IMR-90 (cell line): ENCODE measurements at regions not wholly inside any gene's neighbourhood (a gene's known extent, or its start where the extent isn't known, plus 50 kb on each side); places are given as distances from the start of the nearest gene placed in this dataset.

Experiments used
- ATAC-seq: fragments of 200-7000 bp; cut with Tn5 transposase; 2 replicates; pipeline ENCODE4 v1.9.1; 2020; ENCODE audit warnings: low read depth, mild to moderate bottlenecking, moderate library complexity
- BruUV-seq: library from RNA; stranded (reverse); fragments of 400-500 nt; replicated peaks from 2 replicates; lab custom pipeline; 2021; lab: Mats Ljungman, UMichigan
- CTCF ChIA-PET: fragments of 300-600 bp; formaldehyde crosslinking; extraction: SDS; loops from one replicate; lab custom pipeline; 2021; ENCODE audit warnings: antibody characterized with exemption; lab: Yijun Ruan, JAX
- POLR2A ChIA-PET: fragments of 300-600 bp; sonication (Branson Sonifier 250); formaldehyde crosslinking; loops from one replicate; lab custom pipeline; 2022; ENCODE audit warnings: antibody characterized with exemption; ENCODE audit not compliant: unreplicated experiment; lab: Charles Lee
- DNase-seq: peaks from one replicate; pipeline ENCODE4 v3.0.0; 2013
- H2AFZ ChIP-seq: replicated peaks from 2 replicates; pipeline ENCODE3; 2013; ENCODE audit warnings: low read length, mild to moderate bottlenecking; ENCODE audit not compliant: poor library complexity
- H2AK5ac ChIP-seq: 2 replicates; pipeline ENCODE4 v1.6.1; 2013; ENCODE audit warnings: low read depth, low read length, inconsistent platforms
- H2AK9ac ChIP-seq: replicated peaks from 2 replicates; pipeline ENCODE3; 2013; ENCODE audit warnings: mild to moderate bottlenecking, low read depth, low read length, moderate library complexity; ENCODE audit not compliant: poor library complexity
- H2BK120ac ChIP-seq: 2 replicates; pipeline ENCODE4 v1.6.1; 2013; ENCODE audit warnings: low read depth, low read length, inconsistent platforms
- H2BK15ac ChIP-seq: 3 replicates; pipeline ENCODE4 v1.6.1; 2013; ENCODE audit warnings: low read depth, low read length, inconsistent platforms
- H2BK20ac ChIP-seq: 2 replicates; pipeline ENCODE4 v1.6.1; 2013; ENCODE audit warnings: low read depth, mild to moderate bottlenecking, inconsistent platforms, low read length, moderate library complexity
- H2BK5ac ChIP-seq: 2 replicates; pipeline ENCODE4 v1.6.1; 2013; ENCODE audit warnings: mild to moderate bottlenecking, low read depth, low read length, inconsistent platforms; ENCODE audit not compliant: poor library complexity, severe bottlenecking
- H3K14ac ChIP-seq: replicated peaks from 2 replicates; pipeline ENCODE4 v1.6.1; 2013; ENCODE audit warnings: low read depth, low read length, inconsistent platforms
- H3K18ac ChIP-seq: 2 replicates; pipeline ENCODE4 v1.6.1; 2013; ENCODE audit warnings: low read depth, low read length, control low read depth
- H3K23ac ChIP-seq: 2 replicates; pipeline ENCODE4 v1.6.1; 2013; ENCODE audit warnings: low read depth, low read length, inconsistent platforms
- H3K27ac ChIP-seq: 2 replicates; pipeline ENCODE4 v1.5.1; 2013; ENCODE audit warnings: mild to moderate bottlenecking, control low read depth, low read length; ENCODE audit not compliant: insufficient read depth
- H3K27me3 ChIP-seq: 2 replicates; pipeline ENCODE4 v1.6.1; 2013; ENCODE audit warnings: low read length; ENCODE audit not compliant: control insufficient read depth, insufficient read depth
- H3K36me3 ChIP-seq: 2 replicates; pipeline ENCODE4 v1.6.1; 2013; ENCODE audit warnings: low read length, mixed read lengths; ENCODE audit not compliant: control insufficient read depth, insufficient read depth
- H3K4ac ChIP-seq: 2 replicates; pipeline ENCODE4 v1.6.1; 2013; ENCODE audit warnings: low read depth, low read length, inconsistent platforms
- H3K4me1 ChIP-seq: 2 replicates; pipeline ENCODE4 v1.6.1; 2013; ENCODE audit warnings: low read length, mixed read lengths; ENCODE audit not compliant: control insufficient read depth, insufficient read depth
- H3K4me2 ChIP-seq: 2 replicates; pipeline ENCODE4 v1.6.1; 2013; ENCODE audit warnings: low read depth, mild to moderate bottlenecking, control low read depth, low read length, moderate library complexity
- H3K4me3 ChIP-seq: 2 replicates; pipeline ENCODE4 v1.5.1; 2013; ENCODE audit warnings: low read depth, mild to moderate bottlenecking, control low read depth, low read length, moderate library complexity; ENCODE audit not compliant: insufficient read depth
- H3K56ac ChIP-seq: 2 replicates; pipeline ENCODE4 v1.6.1; 2013; ENCODE audit warnings: low read length, inconsistent platforms; ENCODE audit not compliant: insufficient read depth; ENCODE audit errors: extremely low read depth
- H3K79me1 ChIP-seq, 2 experiments: 2 replicates each; pipeline ENCODE4 v1.6.1; 2013; ENCODE audit warnings: low read length in 2 of 2, inconsistent platforms in 1 of 2, low read depth in 1 of 2
- H3K9ac ChIP-seq: 2 replicates; pipeline ENCODE4 v1.6.1; 2013; ENCODE audit warnings: low read depth, low read length, control low read depth
- H3K9me1 ChIP-seq: 2 replicates; pipeline ENCODE4 v1.6.1; 2013; ENCODE audit warnings: low read length, inconsistent platforms; ENCODE audit not compliant: insufficient read depth
- H3K9me3 ChIP-seq: 2 replicates; pipeline ENCODE4 v1.6.1; 2013; ENCODE audit warnings: low read length; ENCODE audit not compliant: control insufficient read depth, insufficient read depth
- H4K20me1 ChIP-seq: 2 replicates; pipeline ENCODE4 v1.6.1; 2013; ENCODE audit warnings: low read length, inconsistent platforms; ENCODE audit not compliant: insufficient read depth
- H4K5ac ChIP-seq: 2 replicates; pipeline ENCODE4 v1.6.1; 2013; ENCODE audit warnings: mild to moderate bottlenecking, low read depth, low read length, control low read depth
- H4K8ac ChIP-seq, 2 experiments: 2 replicates each; pipeline ENCODE4 v1.6.1; 2013; ENCODE audit warnings: low read depth in 2 of 2, low read length in 2 of 2, control low read depth in 1 of 2, inconsistent platforms in 1 of 2
- H4K91ac ChIP-seq: 2 replicates; pipeline ENCODE4 v1.6.1; 2013; ENCODE audit warnings: low read depth, low read length, inconsistent platforms; ENCODE audit not compliant: insufficient read depth
- BHLHE40 ChIP-seq: fragments of 150-350 bp; IDR thresholded peaks from 2 replicates; pipeline ENCODE4 v1.6.1; 2016; ENCODE audit warnings: mild to moderate bottlenecking, low read depth, low read length
- CEBPB ChIP-seq: IDR thresholded peaks from 2 replicates; pipeline ENCODE4 v1.6.1; 2012; ENCODE audit warnings: low read depth, low read length, improper control_type of control experiment
- RAD21 ChIP-seq: IDR thresholded peaks from 2 replicates; pipeline ENCODE4 v1.6.1; 2012; ENCODE audit warnings: low read length, improper control_type of control experiment
- RCOR1 ChIP-seq: IDR thresholded peaks from 2 replicates; pipeline ENCODE4 v1.6.1; 2012; ENCODE audit warnings: mild to moderate bottlenecking, low read length, improper control_type of control experiment; ENCODE audit not compliant: insufficient replicate concordance
- whole genome bisulfite sequencing, 2 experiments: methylation state at CpG; one replicate each; pipeline versions ENCODE4 v1.1.5 to v1.1.7; 2013; ENCODE audit warnings: missing lambda C conversion rate in 2 of 2; ENCODE audit not compliant: insufficient read length in 1 of 2; ENCODE audit errors: extremely low coverage in 2 of 2; 5-methylcytosine and 5-hydroxymethylcytosine counted together
- dilution Hi-C: fragments of 300-500 bp; cut with HindIII; formaldehyde crosslinking; loops from one replicate; pipeline ENCODE4 v1.14.3; 2018; ENCODE audit warnings: low sequenced_read_pairs; ENCODE audit not compliant: unreplicated experiment
- in situ Hi-C: fragments of 300-500 bp; cut with MboI; formaldehyde crosslinking; loops from 3 replicates; pipeline ENCODE4 v1.14.3; 2019; ENCODE audit warnings: low sequenced_read_pairs, inconsistent platforms, mixed read lengths
- intact Hi-C: fragments of 100-400 bp; cut with micrococcal nuclease; formaldehyde crosslinking; loops from 2 replicates; pipeline ENCODE4 v1.10.0; 2022

DNA sequence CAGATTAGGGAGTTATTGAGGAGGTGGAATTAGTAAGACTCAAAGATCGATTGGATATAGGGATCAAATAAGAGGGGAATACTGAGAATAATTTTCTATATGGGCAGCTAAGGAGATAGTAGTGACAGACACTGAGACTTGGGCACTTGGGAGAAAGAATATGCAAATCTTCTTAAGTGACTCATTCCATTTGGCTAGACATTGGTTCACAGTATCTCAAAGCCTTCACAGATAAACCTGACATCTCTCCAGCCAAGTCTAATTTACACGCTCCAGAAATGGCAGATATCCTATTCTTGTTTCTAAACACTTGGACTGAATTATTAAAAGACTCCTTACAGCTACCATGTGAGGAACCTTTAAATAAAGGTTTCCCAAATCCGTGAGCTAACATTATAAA is 104.6 kb upstream of the ADAMTS9 start:
- dilution Hi-C loops (no loop called here), in situ Hi-C loops (no loop called here), intact Hi-C loops (no loop called here)
- Histone ChIP-seq H2BK20ac (no peak overlapping the region), H3K36me3 (no peaks in the 10 kb centered on the region), H4K5ac (no peak overlapping the region), H3K18ac (no peak overlapping the region), H2AK5ac (no peak overlapping the region), H3K4me3 (no peak overlapping the region), H3K9ac (no peak overlapping the region), H3K9me1 (no peaks in the 10 kb centered on the region), H3K14ac (no peak overlapping the region), H3K4ac (no peak overlapping the region), H3K56ac (no peak overlapping the region), H4K91ac (no peak overlapping the region), H2BK120ac (no peak overlapping the region), H4K8ac (no peak overlapping the region), H4K20me1 (no peaks in the 10 kb centered on the region), H3K79me1 (no peaks in the 10 kb centered on the region), H2AFZ (no peak overlapping the region), H2AK9ac (no peak overlapping the region), H3K27ac (no peak overlapping the region), H2BK15ac (no peak overlapping the region), H3K27me3 (no peaks in the 10 kb centered on the region), H3K4me2 (no peak overlapping the region), H3K23ac (no peak overlapping the region), H3K9me3 (no peaks in the 10 kb centered on the region), H3K4me1 (no peaks in the 10 kb centered on the region), H2BK5ac (no peak overlapping the region)
- DNase-seq (no peak), ATAC-seq (no peak)
- TF ChIP-seq RAD21: no peak
- TF ChIP-seq BHLHE40: no peak
- TF ChIP-seq RCOR1: no peak
- no peak for TF ChIP-seq CEBPB
- POLR2A ChIA-PET: no interaction called here
- 80% methylated on average over 1 of the region's 3 CpGs; no CpG with 5 or more reads in 1 of the 2 experiments for WGBS, 2 experiments
- CTCF ChIA-PET: no interaction called here
- BruUV-seq: no TSS peak
